ENCODE measurements at regions not wholly inside any gene's neighbourhood (a gene's known extent, or its start where the extent isn't known, plus 50 kb on each side); places are given as distances from the start of the nearest gene placed in this dataset.
"Not testable (repeated sequence)": the region's sequence is repeated elsewhere in the genome, so short reads cannot be mapped to it uniquely, and the experiment has no call there.

GRCh38 chr2:87485884-87486283 is 262.0 kb upstream of the PLGLB2 start:
- not testable (repeated sequence) for TF ChIP-seq CTCF, POLR2A, POLR2AphosphoS5, EP300 (IDR thresholded peaks at IDR 0.05)
